Renal cortical epithelial cell (primary cell): ENCODE measurements at regions not wholly inside any gene's neighbourhood (a gene's known extent, or its start where the extent isn't known, plus 50 kb on each side); places are given as distances from the start of the nearest gene placed in this dataset.
A peak's percentile ranks its signal among the peaks of the same experiment; 100 is the strongest.

ENCODE experiments used
- DNase-seq: peaks from one replicate; pipeline ENCODE4 v3.0.0-alpha.2; 2011; ENCODE audit warnings: low read depth

DNA sequence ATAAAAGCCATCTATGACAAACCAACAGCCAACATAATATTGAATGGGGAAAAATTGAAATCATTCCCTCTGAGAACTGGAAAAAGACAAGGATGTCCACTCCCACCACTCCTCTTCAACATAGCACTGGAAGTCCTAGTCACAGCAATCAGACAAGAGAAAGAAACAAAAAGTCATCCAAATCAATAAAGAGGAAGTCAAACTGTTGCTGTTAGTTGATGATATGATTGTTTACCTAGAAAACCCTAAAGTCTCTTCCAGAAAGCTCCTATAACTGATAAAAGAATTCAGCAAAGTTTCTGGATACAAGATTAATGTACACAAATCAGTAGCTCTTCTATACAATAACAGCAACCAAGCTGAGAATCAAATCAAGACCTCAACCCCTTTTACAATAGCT lies 285.1 kb upstream of the PHF14 start:
- no peak for DNase-seq

DNA sequence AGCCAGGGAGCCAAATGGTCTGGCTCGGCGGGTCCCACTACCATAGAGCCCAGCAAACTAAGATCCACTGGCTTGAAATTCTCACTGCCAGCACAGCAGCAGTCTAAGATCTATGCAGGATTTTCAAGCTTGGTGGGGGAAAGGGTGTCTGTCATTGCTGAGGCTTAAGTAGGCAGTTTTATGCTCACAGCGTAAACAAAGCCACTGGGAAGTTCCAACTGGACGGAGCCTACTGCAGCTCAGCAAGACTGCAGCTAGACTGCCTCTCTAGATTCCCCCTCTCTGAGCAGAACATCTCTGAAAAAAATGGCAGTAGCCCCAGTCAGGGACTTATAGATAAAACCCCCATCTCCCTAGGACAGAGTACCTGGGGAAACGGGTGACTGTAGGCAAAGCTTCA lies 277.6 kb upstream of the PHF14 start:
- no peak for DNase-seq

DNA sequence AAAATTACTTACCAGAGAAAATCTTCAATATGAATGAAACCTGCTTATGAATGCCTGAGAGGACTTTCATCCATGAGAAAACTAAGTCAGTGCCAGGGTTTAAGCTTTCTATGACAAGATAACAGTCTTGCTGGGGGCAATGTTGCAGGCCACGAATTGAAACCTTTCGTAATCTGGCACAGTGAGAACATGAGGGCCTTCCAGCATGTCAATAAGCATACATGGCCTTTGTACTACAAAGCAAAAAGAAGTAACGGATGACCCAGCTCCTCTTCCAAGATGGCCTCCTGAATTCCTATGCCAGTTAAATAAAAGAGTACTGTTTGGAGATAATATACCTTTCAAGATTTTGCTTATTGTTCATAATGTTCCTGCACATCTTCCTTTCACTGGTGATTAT lies 270.6 kb upstream of the PHF14 start:
- no peak for DNase-seq

DNA sequence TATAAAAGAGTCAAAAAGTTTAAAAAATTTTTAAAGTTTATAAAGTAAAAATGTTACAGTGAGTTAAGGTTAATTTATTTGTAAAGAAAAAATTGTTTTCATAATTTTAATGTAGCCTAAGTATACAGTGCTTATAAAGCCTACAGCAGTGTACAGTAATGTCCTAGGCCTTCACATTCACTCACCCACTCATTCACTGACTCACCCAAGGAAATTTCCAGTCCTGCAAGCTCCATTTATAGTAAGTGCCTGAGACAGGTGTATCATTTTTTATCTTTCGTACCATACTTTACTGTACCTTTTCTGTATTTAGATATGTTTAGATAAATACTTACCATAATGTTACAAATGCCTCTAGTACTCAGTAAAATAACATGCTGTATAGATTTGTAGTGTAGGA lies 269.7 kb upstream of the PHF14 start:
- DNase-seq: no peak

DNA sequence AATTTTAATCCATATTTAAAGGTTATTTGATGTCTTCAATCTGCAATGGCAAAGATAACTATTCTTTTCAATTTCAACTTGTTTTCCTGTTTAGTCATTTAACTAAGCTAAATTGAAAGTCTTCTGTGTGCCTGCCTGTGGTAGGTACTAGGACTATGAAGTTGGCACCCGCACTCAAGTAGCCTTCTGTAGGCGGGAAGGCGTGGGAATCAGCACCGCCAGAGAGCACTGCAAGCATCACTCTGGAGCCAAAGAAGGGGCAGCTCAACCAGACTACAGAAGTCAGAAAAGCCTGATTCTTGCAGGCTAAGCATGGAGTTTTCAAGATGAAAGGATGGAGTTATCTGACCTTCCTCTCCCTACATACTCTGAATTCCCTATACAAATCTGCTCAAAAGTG lies 269.0 kb upstream of the PHF14 start:
- DNase-seq: no peak

DNA sequence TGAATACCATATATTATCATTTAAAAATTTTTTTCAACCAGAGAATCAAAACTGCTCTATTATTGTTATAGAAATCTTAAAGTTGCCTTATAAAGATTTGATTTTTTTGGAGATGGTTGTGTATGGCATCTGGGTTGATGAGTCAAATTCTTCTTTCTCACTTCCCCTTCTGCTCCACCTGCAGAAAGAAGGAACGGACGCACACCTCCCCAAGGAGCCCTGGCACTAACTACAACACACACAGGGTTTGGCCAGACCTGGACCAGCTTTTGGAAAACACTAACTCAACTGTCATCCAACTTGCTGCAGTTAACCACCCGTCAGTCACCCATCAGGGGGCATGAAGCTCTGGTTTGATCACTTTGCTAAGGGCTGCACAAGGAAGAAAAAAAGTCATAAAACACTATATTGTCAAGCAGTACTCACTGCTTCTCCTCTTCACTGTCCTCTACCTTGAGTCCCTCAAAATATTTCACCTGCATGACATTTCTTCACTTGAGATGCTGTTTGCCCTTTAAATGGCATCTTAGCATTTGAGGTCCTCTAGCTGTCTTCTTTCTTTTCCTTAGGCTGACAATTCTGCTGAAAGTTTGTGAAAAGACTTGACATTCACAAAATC lies 266.7 kb upstream of the PHF14 start:
- no peak for DNase-seq

DNA sequence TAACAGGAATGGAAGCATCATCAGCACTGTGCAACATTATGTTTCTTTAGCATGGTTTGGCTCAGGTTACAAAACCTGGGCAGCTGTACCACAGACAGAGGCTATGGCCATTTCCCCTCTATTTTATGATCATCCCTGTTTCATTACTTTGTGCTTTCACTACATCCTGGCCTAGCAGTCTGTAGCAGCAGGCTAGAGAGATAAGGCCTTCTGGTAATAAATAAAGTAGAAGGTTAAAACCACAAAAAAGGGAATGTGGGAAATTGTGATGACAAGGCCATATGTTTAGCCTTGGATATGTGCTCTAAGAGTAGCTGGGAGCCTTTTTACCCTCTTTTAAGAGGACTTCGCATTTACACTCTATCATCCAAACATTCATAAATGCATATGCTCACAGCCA lies 266.2 kb upstream of the PHF14 start:
- no peak for DNase-seq

GRCh38 chr7:10708447-10708846 lies 265.2 kb upstream of the PHF14 start:
- peak; percentile 2 for DNase-seq

GRCh38 chr7:10718768-10719167 lies 254.9 kb upstream of the PHF14 start:
- no peak for DNase-seq

- no peak for DNase-seq
These were observed 253.6 kb upstream of the PHF14 start for GRCh38 chr7:10720042-10720441.

DNA sequence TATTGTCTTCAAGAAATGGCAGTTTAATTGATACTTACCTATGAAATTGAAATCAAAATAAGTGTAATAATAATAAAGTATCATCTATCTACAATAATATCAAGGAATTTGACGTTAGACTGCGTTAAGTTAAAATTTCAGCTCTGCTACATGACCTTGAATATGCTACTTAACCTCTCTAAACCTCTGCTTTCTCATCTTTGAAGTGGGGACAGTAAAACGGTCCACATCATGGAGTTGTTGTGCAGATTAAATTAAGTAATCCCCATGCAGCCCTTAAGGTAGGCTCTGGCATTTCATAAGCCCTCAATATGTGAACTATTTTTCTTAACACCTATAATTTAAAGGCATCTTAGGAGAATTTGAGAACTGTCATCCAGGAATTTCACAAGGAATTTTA lies 252.4 kb upstream of the PHF14 start:
- no peak for DNase-seq

DNA sequence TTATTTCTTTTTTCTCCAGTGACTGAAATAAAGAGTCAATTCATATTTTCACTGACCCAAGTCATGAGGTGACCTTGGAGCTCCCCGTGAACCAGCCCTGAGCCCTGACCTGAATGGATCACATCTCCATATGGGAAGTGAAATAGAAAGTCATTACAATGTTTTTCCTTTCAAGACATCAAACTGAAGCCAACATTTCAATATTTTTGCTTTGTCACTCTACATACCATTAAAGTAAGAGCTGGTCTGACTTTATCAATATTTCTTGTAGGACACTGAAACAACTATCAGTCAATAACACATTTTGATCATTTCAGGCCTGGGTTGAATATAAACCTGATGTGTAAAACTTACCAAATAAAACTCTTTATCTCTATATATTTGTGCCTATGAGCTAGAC lies 249.8 kb upstream of the PHF14 start:
- DNase-seq: no peak

- no peak for DNase-seq
These were observed 249.2 kb upstream of the PHF14 start for GRCh38 chr7:10724449-10724848.

- DNase-seq: no peak
These were observed 246.0 kb upstream of the PHF14 start for GRCh38 chr7:10727636-10728035.

DNA sequence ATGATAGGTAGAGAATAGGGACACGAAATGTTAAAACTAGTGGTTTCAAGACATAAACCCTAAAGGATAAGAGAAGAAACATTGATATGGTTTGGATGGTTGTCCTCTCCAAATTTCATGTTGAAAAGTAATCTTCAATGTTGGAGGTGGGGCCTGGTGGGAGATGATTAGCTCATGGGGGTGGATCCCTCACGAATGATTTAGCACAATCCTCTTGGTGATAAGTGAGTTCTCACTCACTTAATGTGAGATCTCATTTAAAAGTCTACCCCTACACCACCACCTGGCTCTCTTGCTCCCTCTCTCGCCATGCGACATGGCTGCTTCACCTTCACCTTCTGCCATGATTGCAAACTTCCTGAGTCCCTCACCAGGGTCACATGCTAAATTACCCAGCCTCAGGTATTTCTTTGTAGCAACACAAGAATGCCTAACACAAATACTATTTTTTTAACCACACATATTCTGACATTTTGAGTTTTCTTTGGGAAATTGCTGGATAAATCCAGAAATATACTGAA lies 242.4 kb upstream of the PHF14 start:
- DNase-seq: no peak

DNA sequence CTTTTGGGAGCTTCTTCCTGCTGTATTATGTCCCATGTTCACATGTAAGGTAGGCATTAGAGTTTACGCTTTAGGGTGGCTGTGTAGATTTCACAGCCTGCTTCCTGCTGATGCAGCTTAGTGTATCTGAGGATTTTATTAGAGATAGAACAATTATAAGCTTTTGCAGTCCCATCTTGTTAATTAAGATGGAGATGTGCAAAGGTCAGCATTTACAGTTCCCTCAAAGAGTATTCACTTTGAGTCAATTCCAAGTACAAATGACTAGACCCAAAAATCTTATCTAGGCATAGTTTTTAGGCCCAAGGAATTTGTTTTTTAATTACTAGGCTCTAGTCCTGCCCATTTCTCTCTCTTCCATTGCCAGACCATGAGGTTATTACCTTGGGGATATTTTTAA lies 239.9 kb upstream of the PHF14 start:
- DNase-seq: no peak

GRCh38 chr7:10734595-10734994 lies 239.1 kb upstream of the PHF14 start:
- no peak for DNase-seq

DNA sequence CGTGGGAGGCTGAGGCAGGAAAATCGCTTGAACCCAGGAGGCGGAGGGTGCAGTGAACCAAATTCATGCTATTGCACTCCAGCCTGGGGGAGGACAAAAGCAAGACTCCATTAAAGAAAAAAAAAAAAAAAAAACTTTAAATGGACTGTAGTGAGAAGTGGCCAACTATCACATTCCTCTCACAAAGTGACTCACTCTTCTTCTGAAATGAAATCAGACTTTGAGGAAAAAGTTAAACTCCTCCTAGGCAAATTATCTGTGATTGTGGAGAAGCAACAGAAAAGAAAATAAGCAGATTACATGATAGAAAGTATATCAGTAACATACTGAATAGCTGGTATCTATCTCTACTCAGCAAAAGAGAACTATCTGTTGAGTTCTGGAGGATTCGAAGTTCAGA lies 234.3 kb upstream of the PHF14 start:
- no peak for DNase-seq

GRCh38 chr7:10740805-10741204 lies 232.9 kb upstream of the PHF14 start:
- DNase-seq: no peak

DNA sequence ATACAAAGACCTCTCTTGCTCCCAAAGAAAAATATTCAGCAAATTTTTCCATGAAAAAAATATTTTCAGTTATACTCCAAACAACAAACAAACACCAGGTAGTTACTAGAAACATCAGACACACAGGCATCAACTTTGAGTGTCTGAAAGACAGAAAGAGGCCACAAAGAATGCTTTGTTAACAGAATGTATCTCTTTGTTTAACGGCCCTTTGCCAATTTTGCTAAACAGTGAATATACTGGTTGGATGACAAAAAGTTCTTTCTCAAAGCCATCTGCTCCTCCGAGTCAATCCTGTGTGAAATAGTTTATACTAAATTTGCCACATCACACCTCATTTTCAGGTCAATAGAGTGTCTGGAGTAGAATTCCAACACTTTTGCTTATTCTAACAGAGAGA lies 216.7 kb upstream of the PHF14 start:
- no peak for DNase-seq

- DNase-seq: no peak
These were observed 214.6 kb upstream of the PHF14 start for GRCh38 chr7:10759120-10759519.

DNA sequence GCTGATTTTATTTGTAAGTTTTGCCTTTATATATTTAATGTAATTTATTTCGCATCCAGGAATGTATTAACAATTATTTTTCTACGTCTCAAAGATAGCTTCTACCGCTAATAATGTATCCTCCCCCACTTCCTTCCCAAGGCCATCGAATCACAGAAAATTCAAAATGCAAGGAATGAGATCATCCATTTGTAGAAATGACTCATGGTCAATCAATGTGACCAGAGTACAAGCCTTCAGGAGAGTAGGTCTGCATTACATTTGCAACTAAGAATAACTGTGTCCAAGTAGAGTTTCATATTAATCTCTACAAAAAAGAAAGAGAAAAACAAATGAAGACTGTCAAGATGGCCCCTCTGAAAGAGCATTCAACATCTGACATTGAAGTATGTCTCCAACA lies 205.9 kb upstream of the PHF14 start:
- DNase-seq: peak; percentile 28

DNA sequence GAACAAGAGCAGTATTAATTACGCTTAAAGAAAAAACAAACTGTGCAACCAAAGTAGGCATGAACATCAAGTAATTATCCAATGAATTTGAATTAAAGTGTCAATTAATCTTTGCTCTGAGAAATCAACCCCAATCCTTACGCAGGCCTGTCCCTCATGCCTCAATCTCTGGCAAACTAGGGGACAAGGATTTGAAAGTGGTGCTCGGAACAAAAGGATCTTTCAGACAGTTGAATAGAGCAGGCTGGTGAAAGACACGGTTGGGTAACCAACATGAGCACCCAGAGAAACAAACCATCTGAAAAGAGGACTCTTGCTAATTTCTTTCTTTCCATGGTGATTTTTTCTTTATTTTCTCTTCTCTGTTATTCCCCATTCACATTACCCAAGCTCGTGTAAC lies 203.5 kb upstream of the PHF14 start:
- DNase-seq: no peak

DNA sequence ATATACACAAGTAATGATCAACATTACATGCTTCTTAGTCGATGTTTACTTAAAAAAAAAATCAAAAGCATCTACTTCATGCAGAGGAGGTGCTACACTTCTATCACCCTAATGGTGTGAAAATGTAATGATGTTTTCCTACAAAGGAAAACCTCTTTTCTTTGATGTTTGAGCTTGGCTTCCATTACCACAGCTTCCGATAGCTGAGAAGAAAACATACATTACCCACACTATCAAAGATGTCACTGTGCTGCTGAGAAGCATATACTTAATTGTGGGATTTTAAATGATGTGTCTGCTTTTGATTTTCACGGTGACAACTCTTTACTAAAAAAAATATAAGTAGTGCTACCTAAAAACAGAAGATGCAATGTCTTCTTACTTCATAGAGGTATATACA lies 200.2 kb upstream of the PHF14 start:
- no peak for DNase-seq
